ENCODE measurements at regions not wholly inside any gene's neighbourhood (a gene's known extent, or its start where the extent isn't known, plus 50 kb on each side); places are given as distances from the start of the nearest gene placed in this dataset.

DNA sequence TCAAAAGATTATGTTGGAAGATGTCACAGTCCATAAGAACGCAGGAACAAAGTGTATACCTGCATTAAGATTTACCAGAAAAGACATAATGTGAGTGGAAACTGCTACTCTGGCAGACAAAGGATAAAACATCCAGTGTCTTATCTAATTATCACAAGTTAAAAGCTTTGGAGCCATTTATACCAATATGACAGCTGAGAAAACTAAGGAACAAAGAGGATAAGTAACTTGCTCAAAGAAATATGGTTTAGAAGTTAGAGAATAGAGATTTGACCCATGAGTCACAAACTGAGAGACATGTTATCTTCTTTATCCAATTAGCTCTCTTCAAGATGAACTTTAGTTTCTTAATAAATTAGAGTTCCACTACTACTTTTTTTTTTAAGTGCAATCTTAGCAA lies 1473.7 kb downstream of the OTOL1 start:
- TF ChIP-seq RXRA (IDR thresholded peaks at IDR 0.05; ENCODE audit: borderline replicate concordance, low read depth) (no peak), MXI1 (IDR thresholded peaks at IDR 0.05; ENCODE audit: low read depth, low read length) (no peak), FOSL2 (IDR thresholded peaks at IDR 0.05; ENCODE audit: borderline replicate concordance, low read depth) (no peak), TCF12 (IDR thresholded peaks at IDR 0.05) (no peak), TEAD4 (IDR thresholded peaks at IDR 0.05; ENCODE audit: borderline replicate concordance, insufficient read depth) (no peak), TAF1 (IDR thresholded peaks at IDR 0.05; ENCODE audit: borderline replicate concordance, low read depth, low read length) (no peak), MEF2A (IDR thresholded peaks at IDR 0.05; ENCODE audit: borderline replicate concordance, low read depth) (no peak), JUND (IDR thresholded peaks at IDR 0.05) (no peak)
- TF ChIP-seq, protein P1, sequence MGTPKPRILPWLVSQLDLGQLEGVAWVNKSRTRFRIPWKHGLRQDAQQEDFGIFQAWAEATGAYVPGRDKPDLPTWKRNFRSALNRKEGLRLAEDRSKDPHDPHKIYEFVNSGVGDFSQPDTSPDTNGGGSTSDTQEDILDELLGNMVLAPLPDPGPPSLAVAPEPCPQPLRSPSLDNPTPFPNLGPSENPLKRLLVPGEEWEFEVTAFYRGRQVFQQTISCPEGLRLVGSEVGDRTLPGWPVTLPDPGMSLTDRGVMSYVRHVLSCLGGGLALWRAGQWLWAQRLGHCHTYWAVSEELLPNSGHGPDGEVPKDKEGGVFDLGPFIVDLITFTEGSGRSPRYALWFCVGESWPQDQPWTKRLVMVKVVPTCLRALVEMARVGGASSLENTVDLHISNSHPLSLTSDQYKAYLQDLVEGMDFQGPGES (IDR thresholded peaks at IDR 0.05; ENCODE audit: low read depth, low read length) = no peak
- TF ChIP-seq, protein P2, sequence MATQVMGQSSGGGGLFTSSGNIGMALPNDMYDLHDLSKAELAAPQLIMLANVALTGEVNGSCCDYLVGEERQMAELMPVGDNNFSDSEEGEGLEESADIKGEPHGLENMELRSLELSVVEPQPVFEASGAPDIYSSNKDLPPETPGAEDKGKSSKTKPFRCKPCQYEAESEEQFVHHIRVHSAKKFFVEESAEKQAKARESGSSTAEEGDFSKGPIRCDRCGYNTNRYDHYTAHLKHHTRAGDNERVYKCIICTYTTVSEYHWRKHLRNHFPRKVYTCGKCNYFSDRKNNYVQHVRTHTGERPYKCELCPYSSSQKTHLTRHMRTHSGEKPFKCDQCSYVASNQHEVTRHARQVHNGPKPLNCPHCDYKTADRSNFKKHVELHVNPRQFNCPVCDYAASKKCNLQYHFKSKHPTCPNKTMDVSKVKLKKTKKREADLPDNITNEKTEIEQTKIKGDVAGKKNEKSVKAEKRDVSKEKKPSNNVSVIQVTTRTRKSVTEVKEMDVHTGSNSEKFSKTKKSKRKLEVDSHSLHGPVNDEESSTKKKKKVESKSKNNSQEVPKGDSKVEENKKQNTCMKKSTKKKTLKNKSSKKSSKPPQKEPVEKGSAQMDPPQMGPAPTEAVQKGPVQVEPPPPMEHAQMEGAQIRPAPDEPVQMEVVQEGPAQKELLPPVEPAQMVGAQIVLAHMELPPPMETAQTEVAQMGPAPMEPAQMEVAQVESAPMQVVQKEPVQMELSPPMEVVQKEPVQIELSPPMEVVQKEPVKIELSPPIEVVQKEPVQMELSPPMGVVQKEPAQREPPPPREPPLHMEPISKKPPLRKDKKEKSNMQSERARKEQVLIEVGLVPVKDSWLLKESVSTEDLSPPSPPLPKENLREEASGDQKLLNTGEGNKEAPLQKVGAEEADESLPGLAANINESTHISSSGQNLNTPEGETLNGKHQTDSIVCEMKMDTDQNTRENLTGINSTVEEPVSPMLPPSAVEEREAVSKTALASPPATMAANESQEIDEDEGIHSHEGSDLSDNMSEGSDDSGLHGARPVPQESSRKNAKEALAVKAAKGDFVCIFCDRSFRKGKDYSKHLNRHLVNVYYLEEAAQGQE (IDR thresholded peaks at IDR 0.05; ENCODE audit: low read depth, low read length) = no peak
- TF ChIP-seq, protein P3, sequence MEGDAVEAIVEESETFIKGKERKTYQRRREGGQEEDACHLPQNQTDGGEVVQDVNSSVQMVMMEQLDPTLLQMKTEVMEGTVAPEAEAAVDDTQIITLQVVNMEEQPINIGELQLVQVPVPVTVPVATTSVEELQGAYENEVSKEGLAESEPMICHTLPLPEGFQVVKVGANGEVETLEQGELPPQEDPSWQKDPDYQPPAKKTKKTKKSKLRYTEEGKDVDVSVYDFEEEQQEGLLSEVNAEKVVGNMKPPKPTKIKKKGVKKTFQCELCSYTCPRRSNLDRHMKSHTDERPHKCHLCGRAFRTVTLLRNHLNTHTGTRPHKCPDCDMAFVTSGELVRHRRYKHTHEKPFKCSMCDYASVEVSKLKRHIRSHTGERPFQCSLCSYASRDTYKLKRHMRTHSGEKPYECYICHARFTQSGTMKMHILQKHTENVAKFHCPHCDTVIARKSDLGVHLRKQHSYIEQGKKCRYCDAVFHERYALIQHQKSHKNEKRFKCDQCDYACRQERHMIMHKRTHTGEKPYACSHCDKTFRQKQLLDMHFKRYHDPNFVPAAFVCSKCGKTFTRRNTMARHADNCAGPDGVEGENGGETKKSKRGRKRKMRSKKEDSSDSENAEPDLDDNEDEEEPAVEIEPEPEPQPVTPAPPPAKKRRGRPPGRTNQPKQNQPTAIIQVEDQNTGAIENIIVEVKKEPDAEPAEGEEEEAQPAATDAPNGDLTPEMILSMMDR (IDR thresholded peaks at IDR 0.05) = no peak
- Histone ChIP-seq H3K9ac (no peak overlapping the region), H3K27me3 (ENCODE audit: insufficient read depth) (no peaks in the 10 kb centered on the region), H3K9me3 (no peaks in the 10 kb centered on the region), H3K9me2 (no peaks in the 10 kb centered on the region), H2AFZ (ENCODE audit: low read depth) (no peak overlapping the region), H3K27ac (ENCODE audit: low read depth in 2 of 2, low read length in 1 of 2) (no peak overlapping the region), H3K4me3 (ENCODE audit: low read depth in 2 of 2, low read length in 1 of 2) (no peak overlapping the region), H3K4me2 (no peak overlapping the region), H3K4me1 (ENCODE audit: control insufficient read depth in 1 of 2, insufficient read depth in 2 of 2, low read depth in 1 of 2, low read length in 1 of 2) (no peaks in the 10 kb centered on the region), H3K79me2 (ENCODE audit: insufficient read depth) (no peaks in the 10 kb centered on the region), H4K20me1 (ENCODE audit: insufficient read depth) (no peaks in the 10 kb centered on the region), H3K36me3 (replicated peaks in 1 of 2; ENCODE audit: control insufficient read depth in 1 of 2, insufficient read depth in 2 of 2, low read length in 1 of 2) (no peaks in the 10 kb centered on the region), H3F3A (replicated peaks; ENCODE audit: insufficient read depth) (no peaks in the 10 kb centered on the region)
- ChIA-PET CTCF (no interaction called here), POLR2A (no interaction called here)
- no peak for DNase-seq
- WGBS (ENCODE audit: low lambda C conversion rate) = 60% methylated on average over 1 of the region's 1 CpG

DNA sequence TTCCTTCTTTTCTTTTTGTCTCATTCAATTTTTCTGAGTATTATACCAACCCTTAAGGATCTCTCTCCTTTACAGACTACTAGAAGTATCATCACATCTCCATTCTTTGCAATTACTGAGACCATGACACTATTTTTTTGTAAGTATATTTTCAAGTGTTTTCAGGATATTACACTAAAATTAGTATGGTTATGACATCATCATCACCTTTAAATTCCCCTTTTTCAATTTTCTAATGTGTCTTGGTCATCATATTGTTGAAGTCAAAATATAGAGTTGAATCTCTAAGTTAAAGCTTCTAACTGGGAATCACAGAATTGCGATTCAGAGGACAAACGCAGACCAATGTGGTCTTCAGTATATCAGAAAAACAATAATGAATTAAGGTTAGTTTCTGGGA lies 1475.1 kb downstream of the OTOL1 start:
- Histone ChIP-seq H3F3A (replicated peaks; ENCODE audit: insufficient read depth) (no peaks in the 10 kb centered on the region), H3K9me2 (no peaks in the 10 kb centered on the region), H3K27me3 (ENCODE audit: insufficient read depth) (no peaks in the 10 kb centered on the region), H3K9me3 (no peaks in the 10 kb centered on the region), H2AFZ (ENCODE audit: low read depth) (no peak overlapping the region), H3K4me2 (no peak overlapping the region), H3K36me3 (replicated peaks in 1 of 2; ENCODE audit: control insufficient read depth in 1 of 2, insufficient read depth in 2 of 2, low read length in 1 of 2) (no peaks in the 10 kb centered on the region), H3K9ac (no peak overlapping the region), H3K4me1 (ENCODE audit: control insufficient read depth in 1 of 2, insufficient read depth in 2 of 2, low read depth in 1 of 2, low read length in 1 of 2) (no peaks in the 10 kb centered on the region), H3K27ac (ENCODE audit: low read depth in 2 of 2, low read length in 1 of 2) (no peak overlapping the region), H3K4me3 (ENCODE audit: low read depth in 2 of 2, low read length in 1 of 2) (no peak overlapping the region), H3K79me2 (ENCODE audit: insufficient read depth) (no peaks in the 10 kb centered on the region), H4K20me1 (ENCODE audit: insufficient read depth) (no peaks in the 10 kb centered on the region)
- ChIA-PET CTCF (no interaction called here), POLR2A (no interaction called here)
- TF ChIP-seq SMC3 (IDR thresholded peaks at IDR 0.05; ENCODE audit: low read depth, low read length) = no peak
- DNase-seq = no peak
- 79% methylated on average over 2 of the region's 2 CpGs for WGBS (ENCODE audit: low lambda C conversion rate)
